HCT116 (cell line): ENCODE measurements at regions not wholly inside any gene's neighbourhood (a gene's known extent, or its start where the extent isn't known, plus 50 kb on each side); places are given as distances from the start of the nearest gene placed in this dataset.

Experiments
- ATAC-seq: fragments of 200-7000 bp; cut with Tn5 transposase; 2 replicates; pipeline ENCODE4 v1.9.1; 2020; ENCODE audit warnings: mild to moderate bottlenecking, moderate library complexity
- BruUV-seq: library from RNA; stranded (reverse); fragments of 400-500 nt; replicated peaks from 2 replicates; lab custom pipeline; 2021; lab: Mats Ljungman, UMichigan
- CTCF ChIA-PET: fragments of 300-600 bp; sonication (Branson Sonifier 250); formaldehyde crosslinking; loops from one replicate; lab custom pipeline; 2021; ENCODE audit warnings: antibody characterized with exemption; lab: Charles Lee
- POLR2A ChIA-PET: fragments of 300-600, 350-600 bp; sonication (Branson Sonifier 250); formaldehyde crosslinking; loops from one replicate; lab custom pipeline; 2021; ENCODE audit warnings: antibody characterized with exemption; lab: Charles Lee
- RAD21 ChIA-PET, 2 experiments: fragments of 300-600 bp; sonication (Branson Sonifier 250); formaldehyde crosslinking; loops; one replicate each; lab custom pipeline; 2023; ENCODE audit warnings: low total read pairs in 2 of 2; ENCODE audit not compliant: uncharacterized antibody in 2 of 2, unreplicated experiment in 2 of 2, low non-redundant PET in 1 of 2; lab: Charles Lee
- DNase-seq: peaks from one replicate; pipeline ENCODE4 v3.0.0-alpha.2; 2010; ENCODE audit warnings: low read depth, low spot score
- H2AFZ ChIP-seq: fragments of 200-600 bp; shearing (Covaris generic), sonication (generic); 2 replicates; pipeline ENCODE4 v1.6.1; 2017; ENCODE audit warnings: low read depth, mixed run types, mixed read lengths, antibody characterized with exemption, low read length; ENCODE audit not compliant: poor library complexity, severe bottlenecking
- H3K27ac ChIP-seq: 2 replicates; pipeline ENCODE4 v1.5.1; 2012; ENCODE audit warnings: low read depth, low read length
- H3K27me3 ChIP-seq: fragments of 200-600 bp; sonication (generic); 2 replicates; pipeline ENCODE4 v1.6.1; 2016; ENCODE audit warnings: mixed run types, low read length, mixed read lengths; ENCODE audit not compliant: insufficient read depth
- H3K36me3 ChIP-seq, 2 experiments: fragments of 200-500 bp in 1 of 2; fragments of 200-600 bp in 1 of 2; sonication (Bioruptor generic) in 1 of 2; sonication (generic) in 1 of 2; 2 replicates each; pipeline versions ENCODE4 v1.5.1 to v1.6.1; 2014 to 2016; ENCODE audit warnings: low read length in 2 of 2, inconsistent platforms in 1 of 2, mixed read lengths in 1 of 2, mixed run types in 1 of 2; ENCODE audit not compliant: insufficient read depth in 2 of 2, control insufficient read depth in 1 of 2
- H3K4me1 ChIP-seq, 2 experiments: fragments of 200-600 bp in 1 of 2; sonication (generic) in 1 of 2; 2 replicates each; pipeline versions ENCODE4 v1.5.1 to v1.6.1; 2012 to 2017; ENCODE audit warnings: low read length in 2 of 2, inconsistent platforms in 1 of 2, mild to moderate bottlenecking in 1 of 2, mixed read lengths in 1 of 2, mixed run types in 1 of 2, moderate library complexity in 1 of 2; ENCODE audit not compliant: insufficient read depth in 2 of 2, control insufficient read depth in 1 of 2
- H3K4me2 ChIP-seq: fragments of 200-600 bp; sonication (generic); 2 replicates; pipeline ENCODE4 v1.6.1; 2017; ENCODE audit warnings: mixed run types, low read length, mixed read lengths
- H3K4me3 ChIP-seq, 2 experiments: fragments of 200-600 bp in 1 of 2; sonication (generic) in 1 of 2; replicated peaks in 1 of 2; 2 replicates each; pipeline ENCODE4 v1.5.1; 2011 to 2016; ENCODE audit warnings: low read length in 2 of 2, control low read depth in 1 of 2, low read depth in 1 of 2, mild to moderate bottlenecking in 1 of 2, mixed read lengths in 1 of 2, mixed run types in 1 of 2
- H3K79me2 ChIP-seq: fragments of 200-600 bp; sonication (generic); 2 replicates; pipeline ENCODE4 v1.6.1; 2017; ENCODE audit warnings: mild to moderate bottlenecking, mixed run types, low read length, moderate library complexity, mixed read lengths; ENCODE audit not compliant: insufficient read depth
- H3K9ac ChIP-seq: fragments of 200-600 bp; sonication (generic); 2 replicates; pipeline ENCODE4 v1.6.1; 2016; ENCODE audit warnings: low read length, mixed read lengths
- H3K9me2 ChIP-seq: fragments of 200-600 bp; sonication (generic), shearing (Covaris generic); 2 replicates; pipeline ENCODE4 v1.6.1; 2017; ENCODE audit warnings: mixed run types, mild to moderate bottlenecking, moderate library complexity; ENCODE audit not compliant: insufficient read depth
- H3K9me3 ChIP-seq, 2 experiments: fragments of 200-500 bp in 1 of 2; fragments of 200-600 bp in 1 of 2; sonication (Bioruptor generic) in 1 of 2; sonication (generic) in 1 of 2; 2 replicates each; pipeline ENCODE4 v1.6.1; 2014 to 2017; ENCODE audit warnings: low read length in 2 of 2, mixed read lengths in 2 of 2, inconsistent platforms in 1 of 2, low read depth in 1 of 2, mild to moderate bottlenecking in 1 of 2, mixed run types in 1 of 2, moderate library complexity in 1 of 2; ENCODE audit not compliant: control insufficient read depth in 1 of 2, insufficient read depth in 1 of 2
- H4K20me1 ChIP-seq: fragments of 200-600 bp; sonication (generic), shearing (Covaris generic); 2 replicates; pipeline ENCODE4 v1.6.1; 2017; ENCODE audit warnings: mixed run types, mild to moderate bottlenecking, moderate library complexity; ENCODE audit not compliant: insufficient read depth
- JUND ChIP-seq: IDR thresholded peaks from 2 replicates; pipeline ENCODE4 v1.6.1; 2012
- POLR2AphosphoS5 ChIP-seq: IDR thresholded peaks from 2 replicates; pipeline ENCODE4 v1.6.1; 2011; ENCODE audit warnings: mild to moderate bottlenecking, low read depth, low read length, moderate library complexity
- intact Hi-C: fragments of 100-400 bp; cut with micrococcal nuclease; formaldehyde crosslinking; loops from 2 replicates; pipeline ENCODE4 v1.10.0; 2022

DNA sequence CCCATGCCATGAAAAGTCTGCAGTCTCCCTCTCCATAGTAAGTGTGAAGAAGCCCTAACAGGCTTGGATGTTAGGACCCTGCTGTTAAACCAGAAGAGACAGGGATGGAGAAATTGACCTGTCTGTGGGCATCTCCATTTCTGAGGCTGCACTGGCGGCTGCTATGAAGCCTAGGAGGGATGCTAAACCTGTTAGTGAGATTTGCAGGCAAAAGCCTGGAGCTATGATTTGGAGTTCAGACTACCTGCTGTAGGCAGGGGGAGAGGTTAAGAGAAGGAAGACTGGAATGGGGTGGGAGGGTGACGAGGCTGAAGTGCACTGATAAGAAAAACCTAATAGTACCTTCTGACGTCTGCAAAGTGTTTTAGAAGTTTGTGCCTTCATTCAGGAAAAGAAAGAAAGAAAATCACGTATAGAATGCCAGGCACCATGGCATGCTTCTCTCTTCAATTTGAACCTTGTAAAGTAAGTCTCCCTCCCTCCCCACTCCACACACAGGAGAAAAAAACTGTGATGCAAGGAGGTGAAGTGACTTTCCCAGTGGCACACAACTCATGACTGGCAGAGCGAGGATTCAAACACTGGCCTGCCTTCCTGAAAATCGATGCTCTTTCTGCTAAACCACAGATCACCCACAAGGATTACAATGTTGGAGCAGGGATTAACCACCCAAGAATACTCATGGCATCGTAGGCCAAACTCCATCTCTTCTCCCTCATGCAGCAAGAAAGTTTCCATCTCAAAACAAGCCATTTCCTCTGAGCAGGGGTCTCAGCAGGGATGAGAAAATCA lies 98.5 kb upstream of the PKDCC start:
- intact Hi-C loops = no loop called here
- Histone ChIP-seq H3K27ac (no peak overlapping the region), H3K27me3 (peaks cover 32% of the 10 kb centered on the region), H4K20me1 (no peaks in the 10 kb centered on the region), H3K79me2 (no peaks in the 10 kb centered on the region), H3K4me1 (no peaks in the 10 kb centered on the region), H3K9ac (no peak overlapping the region), H2AFZ (no peak overlapping the region), H3K4me2 (no peak overlapping the region), H3K4me3 (no peak overlapping the region), H3K9me2 (no peaks in the 10 kb centered on the region), H3K36me3 (no peaks in the 10 kb centered on the region), H3K9me3 (no peaks in the 10 kb centered on the region)
- CTCF ChIA-PET = no interaction called here
- RAD21 ChIA-PET = no interaction called here
- DNase-seq (no peak), ATAC-seq (no peak)
- POLR2A ChIA-PET = no interaction called here
- TF ChIP-seq JUND = no peak
- BruUV-seq = no TSS peak

DNA sequence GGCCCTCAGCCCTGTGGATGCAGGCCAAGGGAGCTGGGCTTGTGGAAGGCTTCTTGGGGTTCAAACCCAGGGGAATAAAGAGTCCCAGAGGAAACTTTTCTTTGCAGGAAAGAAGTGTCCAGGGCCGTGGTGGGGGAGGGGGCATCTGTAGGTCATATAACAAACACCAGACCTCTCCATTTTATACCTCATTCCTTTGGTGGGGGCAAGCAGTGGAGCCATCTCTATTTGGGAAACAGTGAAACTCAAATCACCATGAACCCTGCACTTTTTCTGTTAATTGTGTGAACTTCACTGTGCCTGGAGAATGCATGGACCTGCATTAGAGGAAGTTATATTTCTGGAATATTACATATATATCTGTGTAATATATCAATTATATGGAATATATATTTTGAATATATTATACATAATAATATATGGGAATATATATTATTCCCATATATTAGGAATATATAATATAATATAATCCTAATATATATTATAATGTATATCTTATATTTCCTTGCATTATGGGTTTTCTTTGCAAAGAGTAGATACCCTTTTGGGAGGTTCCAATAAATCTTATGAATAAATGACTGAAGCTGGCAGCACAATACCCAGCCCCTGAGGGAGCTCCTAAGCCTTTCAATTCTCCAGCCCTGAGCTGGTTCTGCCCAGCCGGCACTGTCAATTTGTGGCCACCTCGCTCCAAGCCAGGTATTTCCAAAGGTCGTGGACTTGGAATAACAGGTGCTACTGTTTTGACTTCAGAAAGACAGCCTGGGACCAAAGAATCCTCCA lies 97.7 kb upstream of the PKDCC start:
- Histone ChIP-seq H3K79me2 (no peaks in the 10 kb centered on the region), H3K9ac (no peak overlapping the region), H3K9me3 (no peaks in the 10 kb centered on the region), H4K20me1 (no peaks in the 10 kb centered on the region), H2AFZ (no peak overlapping the region), H3K4me1 (no peaks in the 10 kb centered on the region), H3K9me2 (no peaks in the 10 kb centered on the region), H3K27ac (no peak overlapping the region), H3K4me3 (no peak overlapping the region), H3K4me2 (no peak overlapping the region), H3K27me3 (peaks cover 30% of the 10 kb centered on the region), H3K36me3 (no peaks in the 10 kb centered on the region)
- intact Hi-C loops = no loop called here
- no peak for ATAC-seq
- ChIA-PET CTCF (no interaction called here), POLR2A (no interaction called here), RAD21 (no interaction called here)
- DNase-seq = no peak
- BruUV-seq = no TSS peak
- no peak for TF ChIP-seq POLR2AphosphoS5
